MCF 10A (cell line): ENCODE measurements at regions not wholly inside any gene's neighbourhood (a gene's known extent, or its start where the extent isn't known, plus 50 kb on each side); places are given as distances from the start of the nearest gene placed in this dataset.

ENCODE experiments used
- BruUV-seq: library from RNA; stranded (reverse); fragments of 400-500 nt; replicated peaks from 2 replicates; lab custom pipeline; 2021; lab: Mats Ljungman, UMichigan
- CTCF ChIA-PET: fragments of 300-600 bp; sonication (Branson Sonifier 250); formaldehyde crosslinking; extraction: SDS; loops from one replicate; lab custom pipeline; 2021; ENCODE audit warnings: antibody characterized with exemption, inconsistent platforms; lab: Yijun Ruan, JAX
- POLR2A ChIA-PET: fragments of 300-600, 350-650 bp; sonication (Branson Sonifier 250); formaldehyde crosslinking; extraction: SDS; loops from one replicate; lab custom pipeline; 2020; ENCODE audit warnings: antibody characterized with exemption, inconsistent platforms; lab: Yijun Ruan, JAX
- DNase-seq: peaks from one replicate; pipeline ENCODE4 v3.0.0-alpha.2; 2018; ENCODE audit not compliant: unreplicated experiment
- H3K27ac Mint-ChIP-seq: one replicate; pipeline ENCODE4 v1.8.0; 2022; ENCODE audit warnings: mild to moderate bottlenecking, low read depth, mixed read lengths; ENCODE audit not compliant: unreplicated experiment
- H3K27me3 Mint-ChIP-seq: one replicate; pipeline ENCODE4 v1.8.0; 2022; ENCODE audit warnings: mixed read lengths; ENCODE audit not compliant: insufficient read depth, unreplicated experiment
- H3K36me3 Mint-ChIP-seq: one replicate; pipeline ENCODE4 v1.8.0; 2022; ENCODE audit warnings: mild to moderate bottlenecking, moderate library complexity, mixed read lengths; ENCODE audit not compliant: insufficient read depth, unreplicated experiment
- H3K4me1 Mint-ChIP-seq: one replicate; pipeline ENCODE4 v1.8.0; 2022; ENCODE audit warnings: mixed read lengths; ENCODE audit not compliant: insufficient read depth, unreplicated experiment
- H3K4me3 Mint-ChIP-seq: one replicate; pipeline ENCODE4 v1.8.0; 2022; ENCODE audit warnings: mild to moderate bottlenecking, moderate library complexity, mixed read lengths; ENCODE audit not compliant: unreplicated experiment
- H3K9me3 Mint-ChIP-seq: one replicate; pipeline ENCODE4 v1.8.0; 2022; ENCODE audit warnings: mixed read lengths; ENCODE audit not compliant: unreplicated experiment
- intact Hi-C: fragments of 100-400 bp; cut with micrococcal nuclease; formaldehyde crosslinking; loops from 2 replicates; pipeline ENCODE4 v1.14.1; 2022
- TF ChIP-seq, protein P1 (sequence below): fragments of 200-600 bp; IDR thresholded peaks from one replicate; pipeline ENCODE4 v1.8.0; 2022; ENCODE audit warnings: antibody characterized with exemption, mild to moderate bottlenecking; ENCODE audit not compliant: unreplicated experiment

DNA sequence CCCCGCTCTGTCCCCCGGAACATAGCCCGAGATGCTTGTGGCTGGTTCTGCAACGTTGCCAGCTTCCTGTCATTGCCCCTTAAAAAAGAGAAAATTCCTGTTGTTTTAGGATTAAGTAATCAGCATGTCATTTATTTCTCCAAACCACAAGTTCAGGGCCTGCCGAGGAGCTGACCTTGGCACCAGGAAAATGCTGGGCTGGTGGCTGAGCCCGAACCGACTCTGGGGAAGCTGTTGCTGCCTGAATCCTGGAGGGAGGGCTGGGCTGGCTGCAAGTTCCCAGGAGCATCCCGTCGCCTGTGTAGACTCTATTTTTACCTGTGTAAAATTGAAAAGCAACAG, 130.9 kb upstream of the FOXF1 start:
- Mint-ChIP-seq H3K9me3 (no peaks in the 10 kb centered on the region), H3K36me3 (no peaks in the 10 kb centered on the region), H3K27ac (no peak overlapping the region), H3K27me3 (no peaks in the 10 kb centered on the region), H3K4me3 (no peak overlapping the region), H3K4me1 (peaks cover 19% of the 10 kb centered on the region)
- no TSS peak for BruUV-seq
- DNase-seq = peak; percentile 36
- intact Hi-C loops = no loop called here
- POLR2A ChIA-PET = interaction anchor here (0.6 kb wide), 1 partner anchor 315 kb away, joined by 3 read pairs; no protein-coding TSS in a partner anchor
- CTCF ChIA-PET = interaction anchor here (0.7 kb wide), 1 partner anchor 109 kb away, joined by 3 read pairs; no protein-coding TSS in a partner anchor
- TF ChIP-seq, protein P1, sequence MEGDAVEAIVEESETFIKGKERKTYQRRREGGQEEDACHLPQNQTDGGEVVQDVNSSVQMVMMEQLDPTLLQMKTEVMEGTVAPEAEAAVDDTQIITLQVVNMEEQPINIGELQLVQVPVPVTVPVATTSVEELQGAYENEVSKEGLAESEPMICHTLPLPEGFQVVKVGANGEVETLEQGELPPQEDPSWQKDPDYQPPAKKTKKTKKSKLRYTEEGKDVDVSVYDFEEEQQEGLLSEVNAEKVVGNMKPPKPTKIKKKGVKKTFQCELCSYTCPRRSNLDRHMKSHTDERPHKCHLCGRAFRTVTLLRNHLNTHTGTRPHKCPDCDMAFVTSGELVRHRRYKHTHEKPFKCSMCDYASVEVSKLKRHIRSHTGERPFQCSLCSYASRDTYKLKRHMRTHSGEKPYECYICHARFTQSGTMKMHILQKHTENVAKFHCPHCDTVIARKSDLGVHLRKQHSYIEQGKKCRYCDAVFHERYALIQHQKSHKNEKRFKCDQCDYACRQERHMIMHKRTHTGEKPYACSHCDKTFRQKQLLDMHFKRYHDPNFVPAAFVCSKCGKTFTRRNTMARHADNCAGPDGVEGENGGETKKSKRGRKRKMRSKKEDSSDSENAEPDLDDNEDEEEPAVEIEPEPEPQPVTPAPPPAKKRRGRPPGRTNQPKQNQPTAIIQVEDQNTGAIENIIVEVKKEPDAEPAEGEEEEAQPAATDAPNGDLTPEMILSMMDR = no peak

- H3K36me3 Mint-ChIP-seq = no peaks in the 10 kb centered on the region
- H3K27ac Mint-ChIP-seq = no peak overlapping the region
- intact Hi-C loops = no loop called here
- DNase-seq = no peak
- no peaks in the 10 kb centered on the region for H3K27me3 Mint-ChIP-seq
- BruUV-seq = no TSS peak
- ChIA-PET POLR2A (no interaction called here), CTCF (interaction anchor here (0.7 kb wide), 1 partner anchor 109 kb away, joined by 3 read pairs; no protein-coding TSS in a partner anchor)
- H3K4me1 Mint-ChIP-seq = peaks cover 18% of the 10 kb centered on the region
- no peak overlapping the region for H3K4me3 Mint-ChIP-seq
- TF ChIP-seq, protein P1 = no peak
- H3K9me3 Mint-ChIP-seq = no peaks in the 10 kb centered on the region
Measured at GRCh38 chr16:86380030-86380429, 130.3 kb upstream of the FOXF1 start.

DNA sequence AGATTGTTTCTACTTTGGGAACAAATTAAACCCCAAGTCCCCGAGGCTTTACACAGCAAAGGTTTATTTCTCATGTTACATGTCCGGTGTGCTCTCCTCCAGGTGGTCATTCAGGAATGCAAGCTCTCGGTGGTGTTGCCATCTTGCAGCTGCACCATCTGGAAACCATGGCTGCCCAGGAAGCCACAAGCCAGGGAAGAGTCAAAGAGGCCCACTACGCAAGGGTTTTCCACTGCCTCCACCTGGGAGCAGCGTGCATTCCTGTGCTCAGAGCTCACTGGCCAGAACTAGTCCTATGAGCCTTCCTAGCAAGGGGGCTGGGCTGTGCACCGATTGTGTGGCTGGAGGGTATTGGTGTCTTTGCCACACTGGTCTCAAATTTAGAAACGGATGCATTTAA, 128.8 kb upstream of the FOXF1 start:
- Mint-ChIP-seq H3K27me3 (no peaks in the 10 kb centered on the region), H3K9me3 (no peaks in the 10 kb centered on the region), H3K36me3 (no peaks in the 10 kb centered on the region), H3K4me1 (peaks cover 7% of the 10 kb centered on the region), H3K4me3 (no peak overlapping the region), H3K27ac (no peak overlapping the region)
- ChIA-PET POLR2A (interaction anchor here (1.7 kb wide), 1 partner anchor 15 kb away, joined by 7 read pairs; no protein-coding TSS in a partner anchor), CTCF (no interaction called here)
- intact Hi-C loops = no loop called here
- no TSS peak for BruUV-seq
- DNase-seq = no peak
- TF ChIP-seq, protein P1 = no peak

DNA sequence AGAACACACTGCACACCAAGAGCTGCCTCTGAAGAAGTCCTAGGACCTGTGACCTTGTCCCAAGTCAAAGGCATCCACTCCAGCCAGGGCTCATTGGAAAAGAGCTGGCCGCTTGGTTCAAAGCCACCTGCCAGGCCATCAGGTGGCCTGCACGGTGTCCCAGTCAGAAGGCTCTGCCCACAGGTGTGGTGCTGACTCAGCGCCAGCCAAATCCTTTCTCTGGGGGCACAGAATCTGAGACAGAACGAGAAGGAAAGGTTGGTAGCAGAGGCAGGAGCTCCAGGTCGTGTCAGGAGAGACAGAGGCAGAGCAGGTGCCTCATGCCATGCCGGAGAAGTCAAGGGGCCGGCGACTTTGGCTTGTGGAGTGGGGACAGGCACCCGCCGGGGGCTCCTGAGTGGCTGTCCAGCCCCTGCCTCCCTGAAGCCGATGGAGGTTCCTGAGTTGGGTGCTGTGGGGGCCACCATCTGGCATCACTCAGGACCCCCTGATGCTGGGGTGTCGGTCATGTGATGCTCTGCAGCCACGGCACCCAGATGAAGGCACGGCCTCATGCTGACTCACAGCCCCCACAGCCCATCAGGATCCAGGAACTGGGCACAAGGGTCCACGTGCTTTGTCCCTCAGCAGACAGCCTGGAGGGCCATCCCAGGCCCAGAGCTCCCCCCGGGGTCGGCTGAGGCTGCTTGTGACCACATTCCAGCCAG, 128.1 kb upstream of the FOXF1 start:
- Mint-ChIP-seq H3K27ac (no peak overlapping the region), H3K36me3 (no peaks in the 10 kb centered on the region), H3K4me1 (peaks cover 8% of the 10 kb centered on the region), H3K9me3 (no peaks in the 10 kb centered on the region), H3K4me3 (no peak overlapping the region), H3K27me3 (no peaks in the 10 kb centered on the region)
- ChIA-PET POLR2A (interaction anchor here (1.7 kb wide), 1 partner anchor 15 kb away, joined by 7 read pairs; no protein-coding TSS in a partner anchor), CTCF (no interaction called here)
- BruUV-seq = no TSS peak
- intact Hi-C loops = no loop called here
- DNase-seq = no peak
- TF ChIP-seq, protein P1 = no peak
